HG02571 (cell line): ENCODE measurements at regions not wholly inside any gene's neighbourhood (a gene's known extent, or its start where the extent isn't known, plus 50 kb on each side); places are given as distances from the start of the nearest gene placed in this dataset.

Experiments used
- ATAC-seq: cut with Tn5 transposase; IDR thresholded peaks from one replicate; pipeline ENCODE4 v1.9.1; 2021; ENCODE audit warnings: mild to moderate bottlenecking, moderate library complexity; ENCODE audit not compliant: unreplicated experiment

- no peak for ATAC-seq
Observed at GRCh38 chr11:115961159-115962003, 457.2 kb upstream of the CADM1 start.

GRCh38 chr11:115959081-115959486, 454.9 kb upstream of the CADM1 start:
- ATAC-seq, result no peak

GRCh38 chr11:115958089-115959000, 454.1 kb upstream of the CADM1 start:
- no peak for ATAC-seq

- no peak for ATAC-seq
Observed at GRCh38 chr11:115955803-115956202, 451.6 kb upstream of the CADM1 start.

- no peak for ATAC-seq
Observed at GRCh38 chr11:115950660-115951059, 446.4 kb upstream of the CADM1 start.

GRCh38 chr11:115944596-115944995, 440.4 kb upstream of the CADM1 start:
- no peak for ATAC-seq

GRCh38 chr11:115942011-115942410, 437.8 kb upstream of the CADM1 start:
- ATAC-seq, result no peak

- no peak for ATAC-seq
Observed at GRCh38 chr11:115941481-115941993, 437.3 kb upstream of the CADM1 start.

GRCh38 chr11:115941044-115941443, 436.8 kb upstream of the CADM1 start:
- no peak for ATAC-seq

- no peak for ATAC-seq
Observed at GRCh38 chr11:115939731-115940421, 435.7 kb upstream of the CADM1 start.

GRCh38 chr11:115939104-115939730, 435.0 kb upstream of the CADM1 start:
- ATAC-seq, result no peak

GRCh38 chr11:115933564-115933963, 429.3 kb upstream of the CADM1 start:
- ATAC-seq, result no peak

GRCh38 chr11:115931548-115932083, 427.4 kb upstream of the CADM1 start:
- ATAC-seq, result no peak

GRCh38 chr11:115930886-115931547, 426.8 kb upstream of the CADM1 start:
- ATAC-seq, result peak; percentile 34

GRCh38 chr11:115930291-115930690, 426.1 kb upstream of the CADM1 start:
- ATAC-seq, result no peak

GRCh38 chr11:115929618-115930129, 425.5 kb upstream of the CADM1 start:
- no peak for ATAC-seq

- no peak for ATAC-seq
Observed at GRCh38 chr11:115928811-115929210, 424.6 kb upstream of the CADM1 start.

- peak; percentile 36 for ATAC-seq
Observed at GRCh38 chr11:115927823-115928329, 423.7 kb upstream of the CADM1 start.

GRCh38 chr11:115926601-115927000, 422.4 kb upstream of the CADM1 start:
- ATAC-seq, result no peak
